ENCODE measurements at regions not wholly inside any gene's neighbourhood (a gene's known extent, or its start where the extent isn't known, plus 50 kb on each side); places are given as distances from the start of the nearest gene placed in this dataset.

DNA sequence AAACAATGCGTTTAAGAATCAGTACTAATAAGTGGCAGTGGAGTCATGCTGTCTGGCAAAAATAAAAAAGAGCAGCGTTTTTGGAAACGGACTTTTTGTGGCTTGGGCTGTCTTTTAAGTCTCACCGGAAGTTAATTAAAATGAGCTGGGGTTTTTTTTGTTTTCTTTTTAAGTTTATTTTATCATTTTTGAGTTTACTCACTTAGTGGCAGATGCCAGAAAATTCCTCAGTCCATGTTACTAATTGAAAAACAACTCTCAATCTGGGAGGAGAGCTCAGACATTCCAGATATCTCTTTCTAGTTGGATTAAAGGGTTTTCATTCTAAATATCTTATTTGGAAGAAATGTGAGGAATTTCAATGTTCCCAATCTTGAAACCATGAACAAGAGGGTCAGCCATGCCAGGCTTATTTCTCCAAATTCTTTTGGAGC is 133.8 kb upstream of the AGR3 start:
- TF ChIP-seq HNRNPL (IDR thresholded peaks at IDR 0.05; ENCODE audit: low read depth, low read length) (no peak), CBX2 (IDR thresholded peaks at IDR 0.05; ENCODE audit: low read depth, low read length) (no peak), CBX2 (CRISPR knock-in tag; IDR thresholded peaks at IDR 0.05; ENCODE audit: low read depth) (no peak), YY1 (IDR thresholded peaks at IDR 0.05; ENCODE audit: insufficient read depth, insufficient replicate concordance, low read depth, low read length) (no peak), NFRKB (IDR thresholded peaks at IDR 0.05) (no peak), ZBTB1 (CRISPR knock-in tag; IDR thresholded peaks at IDR 0.05; ENCODE audit: borderline replicate concordance) (no peak), SAFB2 (CRISPR knock-in tag; IDR thresholded peaks at IDR 0.05; ENCODE audit: borderline replicate concordance, low read depth) (no peak), AGO1 (IDR thresholded peaks at IDR 0.05; ENCODE audit: low read depth, low read length, poor library complexity, severe bottlenecking) (no peak), NFATC3 (CRISPR knock-in tag; IDR thresholded peaks at IDR 0.05) (no peak), HIVEP1 (CRISPR knock-in tag; IDR thresholded peaks at IDR 0.05) (no peak), RBAK (CRISPR knock-in tag; IDR thresholded peaks at IDR 0.05) (no peak)
- TF ChIP-seq, protein P1, sequence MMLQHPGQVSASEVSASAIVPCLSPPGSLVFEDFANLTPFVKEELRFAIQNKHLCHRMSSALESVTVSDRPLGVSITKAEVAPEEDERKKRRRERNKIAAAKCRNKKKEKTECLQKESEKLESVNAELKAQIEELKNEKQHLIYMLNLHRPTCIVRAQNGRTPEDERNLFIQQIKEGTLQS (CRISPR knock-in tag; IDR thresholded peaks at IDR 0.05), result no peak
- TF ChIP-seq, protein P2, sequence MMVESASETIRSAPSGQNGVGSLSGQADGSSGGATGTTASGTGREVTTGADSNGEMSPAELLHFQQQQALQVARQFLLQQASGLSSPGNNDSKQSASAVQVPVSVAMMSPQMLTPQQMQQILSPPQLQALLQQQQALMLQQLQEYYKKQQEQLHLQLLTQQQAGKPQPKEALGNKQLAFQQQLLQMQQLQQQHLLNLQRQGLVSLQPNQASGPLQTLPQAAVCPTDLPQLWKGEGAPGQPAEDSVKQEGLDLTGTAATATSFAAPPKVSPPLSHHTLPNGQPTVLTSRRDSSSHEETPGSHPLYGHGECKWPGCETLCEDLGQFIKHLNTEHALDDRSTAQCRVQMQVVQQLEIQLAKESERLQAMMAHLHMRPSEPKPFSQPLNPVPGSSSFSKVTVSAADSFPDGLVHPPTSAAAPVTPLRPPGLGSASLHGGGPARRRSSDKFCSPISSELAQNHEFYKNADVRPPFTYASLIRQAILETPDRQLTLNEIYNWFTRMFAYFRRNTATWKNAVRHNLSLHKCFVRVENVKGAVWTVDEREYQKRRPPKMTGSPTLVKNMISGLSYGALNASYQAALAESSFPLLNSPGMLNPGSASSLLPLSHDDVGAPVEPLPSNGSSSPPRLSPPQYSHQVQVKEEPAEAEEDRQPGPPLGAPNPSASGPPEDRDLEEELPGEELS (CRISPR knock-in tag; IDR thresholded peaks at IDR 0.05), result no peak

Measured in HepG2 (cell line).